GM06990 (cell line): ENCODE measurements at regions not wholly inside any gene's neighbourhood (a gene's known extent, or its start where the extent isn't known, plus 50 kb on each side); places are given as distances from the start of the nearest gene placed in this dataset.

Experiments
- DNase-seq: peaks from one replicate; pipeline ENCODE4 v3.0.0-alpha.2; 2011; ENCODE audit not compliant: insufficient read length; ENCODE audit errors: extremely low read depth
- H3K27me3 ChIP-seq: replicated peaks from 2 replicates; pipeline ENCODE4 v1.6.0; 2011; ENCODE audit warnings: low read length; ENCODE audit not compliant: control insufficient read depth, insufficient read depth
- H3K36me3 ChIP-seq: 2 replicates; pipeline ENCODE4 v1.5.1; 2011; ENCODE audit warnings: low read length; ENCODE audit not compliant: control insufficient read depth, insufficient read depth
- H3K4me3 ChIP-seq: replicated peaks from 2 replicates; pipeline ENCODE4 v1.5.1; 2011; ENCODE audit warnings: low read depth, mild to moderate bottlenecking, control low read depth, low read length
- TF ChIP-seq, protein P1 (sequence below): IDR thresholded peaks from 2 replicates; pipeline ENCODE4 v1.5.1; 2011; ENCODE audit warnings: low read length, control low read depth, mild to moderate bottlenecking, inconsistent platforms; ENCODE audit not compliant: insufficient read depth, poor library complexity, severe bottlenecking

- no peak overlapping the region for H3K4me3 ChIP-seq
- H3K36me3 ChIP-seq, result no peaks in the 10 kb centered on the region
- TF ChIP-seq, protein P1, sequence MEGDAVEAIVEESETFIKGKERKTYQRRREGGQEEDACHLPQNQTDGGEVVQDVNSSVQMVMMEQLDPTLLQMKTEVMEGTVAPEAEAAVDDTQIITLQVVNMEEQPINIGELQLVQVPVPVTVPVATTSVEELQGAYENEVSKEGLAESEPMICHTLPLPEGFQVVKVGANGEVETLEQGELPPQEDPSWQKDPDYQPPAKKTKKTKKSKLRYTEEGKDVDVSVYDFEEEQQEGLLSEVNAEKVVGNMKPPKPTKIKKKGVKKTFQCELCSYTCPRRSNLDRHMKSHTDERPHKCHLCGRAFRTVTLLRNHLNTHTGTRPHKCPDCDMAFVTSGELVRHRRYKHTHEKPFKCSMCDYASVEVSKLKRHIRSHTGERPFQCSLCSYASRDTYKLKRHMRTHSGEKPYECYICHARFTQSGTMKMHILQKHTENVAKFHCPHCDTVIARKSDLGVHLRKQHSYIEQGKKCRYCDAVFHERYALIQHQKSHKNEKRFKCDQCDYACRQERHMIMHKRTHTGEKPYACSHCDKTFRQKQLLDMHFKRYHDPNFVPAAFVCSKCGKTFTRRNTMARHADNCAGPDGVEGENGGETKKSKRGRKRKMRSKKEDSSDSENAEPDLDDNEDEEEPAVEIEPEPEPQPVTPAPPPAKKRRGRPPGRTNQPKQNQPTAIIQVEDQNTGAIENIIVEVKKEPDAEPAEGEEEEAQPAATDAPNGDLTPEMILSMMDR, result no peak
- no peaks in the 10 kb centered on the region; the same call in 1 of the 2 replicates for H3K27me3 ChIP-seq
- DNase-seq, result no peak
These were observed 517.4 kb downstream of the TUSC7 start for GRCh38 chr3:117226932-117227331.

- DNase-seq, result no peak
- TF ChIP-seq, protein P1, result no peak
These were observed 518.9 kb downstream of the TUSC7 start for GRCh38 chr3:117228466-117228865.

GRCh38 chr3:117230924-117231323 is 521.3 kb downstream of the TUSC7 start:
- no peaks in the 10 kb centered on the region; the same call in 1 of the 2 replicates for H3K27me3 ChIP-seq
- TF ChIP-seq, protein P1, result no peak
- no peaks in the 10 kb centered on the region for H3K36me3 ChIP-seq
- no peak overlapping the region for H3K4me3 ChIP-seq
- no peak for DNase-seq

More at GRCh38 chr3:117228466-117228865, 518.9 kb downstream of the TUSC7 start:
- no peak overlapping the region for H3K4me3 ChIP-seq
- H3K27me3 ChIP-seq, result no peaks in the 10 kb centered on the region; the same call in 1 of the 2 replicates
- no peaks in the 10 kb centered on the region for H3K36me3 ChIP-seq

DNA sequence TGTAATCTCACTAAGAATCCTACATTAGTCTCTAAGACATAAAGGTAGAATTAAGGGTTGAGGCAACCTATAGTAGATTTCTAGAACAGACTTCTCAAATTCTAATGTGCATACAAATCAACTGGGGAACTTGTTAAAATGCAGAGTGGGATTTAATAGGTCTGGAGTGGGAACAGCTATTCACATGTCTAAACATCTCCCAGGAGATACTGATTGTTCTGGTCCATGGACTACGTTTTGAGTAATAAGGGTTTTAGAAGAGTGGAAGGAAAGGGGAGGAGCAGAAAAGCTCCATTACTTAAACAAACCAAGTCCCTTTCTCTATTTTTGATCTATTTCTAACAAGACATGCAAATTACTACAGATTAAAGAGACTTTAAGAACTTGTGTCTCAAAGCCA is 524.8 kb downstream of the TUSC7 start:
- Histone ChIP-seq H3K36me3 (no peaks in the 10 kb centered on the region), H3K27me3 (no peaks in the 10 kb centered on the region), H3K4me3 (no peak overlapping the region)
- TF ChIP-seq, protein P1, result no peak
- no peak for DNase-seq

DNA sequence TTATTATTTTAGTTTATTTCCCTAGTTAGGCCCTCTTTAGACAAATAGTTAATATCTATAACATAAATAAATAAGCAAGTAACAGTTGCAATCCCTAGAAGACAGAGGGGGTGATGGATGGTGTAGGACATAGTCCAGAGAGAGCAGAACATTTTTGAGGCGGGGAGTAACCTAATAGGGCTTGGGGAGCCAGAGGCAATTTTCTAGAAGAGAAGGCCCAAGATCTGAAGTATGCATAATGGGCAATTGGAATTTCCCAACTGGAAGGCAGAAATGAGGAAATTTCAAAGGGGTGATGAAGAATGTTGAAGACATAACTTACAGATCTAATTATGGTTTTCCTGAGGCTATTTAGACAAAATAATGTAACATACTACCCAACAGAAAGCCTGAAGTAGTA is 525.7 kb downstream of the TUSC7 start:
- TF ChIP-seq, protein P1, result no peak
- Histone ChIP-seq H3K4me3 (no peak overlapping the region), H3K36me3 (no peaks in the 10 kb centered on the region), H3K27me3 (no peaks in the 10 kb centered on the region)
- no peak for DNase-seq

DNA sequence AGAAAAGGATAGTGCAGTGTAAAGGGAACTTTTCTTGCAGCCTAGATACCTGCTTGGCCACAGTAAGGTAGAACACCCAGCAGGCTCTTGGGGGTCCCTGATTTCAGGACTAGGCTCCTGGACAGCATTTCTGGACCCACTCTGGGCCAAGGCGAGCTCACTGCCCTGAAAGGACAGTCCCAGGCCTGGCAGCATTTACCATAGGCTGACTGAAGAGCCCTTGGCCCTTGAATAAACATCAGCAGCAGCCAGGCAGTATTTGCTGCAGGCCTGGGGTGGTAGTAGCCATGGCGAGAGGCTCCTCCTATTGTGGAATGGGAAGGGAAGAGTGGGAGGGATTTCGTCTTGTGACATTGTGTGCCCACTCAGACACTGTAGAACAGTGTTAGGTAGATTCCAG is 529.2 kb downstream of the TUSC7 start:
- Histone ChIP-seq H3K36me3 (no peaks in the 10 kb centered on the region), H3K4me3 (no peak overlapping the region), H3K27me3 (no peaks in the 10 kb centered on the region)
- no peak for DNase-seq
- TF ChIP-seq, protein P1, result no peak
